ENCODE measurements at regions not wholly inside any gene's neighbourhood (a gene's known extent, or its start where the extent isn't known, plus 50 kb on each side); places are given as distances from the start of the nearest gene placed in this dataset.

GRCh38 chr13:60335531-60335930 is 61.5 kb upstream of the TDRD3 start:
- H3K36me3 Mint-ChIP-seq (ENCODE audit: low read depth): no peaks in the 10 kb centered on the region
- peaks cover 19% of the 10 kb centered on the region for H3K27me3 Mint-ChIP-seq (ENCODE audit: low read depth)
- no peak overlapping the region for H3K27ac Mint-ChIP-seq
- DNase-seq: no peak
- no peak for ATAC-seq
- CTCF ChIA-PET: interaction anchor here (0.7 to 1.6 kb wide), 6 partner anchors 9 to 656 kb away, joined by 3 to 4 read pairs (median 4); no protein-coding TSS in a partner anchor
- no peaks in the 10 kb centered on the region for H3K9me3 Mint-ChIP-seq (ENCODE audit: insufficient read depth)
- POLR2A ChIA-PET: no interaction called here
- H3K4me1 Mint-ChIP-seq (ENCODE audit: low read depth): no peaks in the 10 kb centered on the region
- no peak overlapping the region for H3K4me3 Mint-ChIP-seq

DNA sequence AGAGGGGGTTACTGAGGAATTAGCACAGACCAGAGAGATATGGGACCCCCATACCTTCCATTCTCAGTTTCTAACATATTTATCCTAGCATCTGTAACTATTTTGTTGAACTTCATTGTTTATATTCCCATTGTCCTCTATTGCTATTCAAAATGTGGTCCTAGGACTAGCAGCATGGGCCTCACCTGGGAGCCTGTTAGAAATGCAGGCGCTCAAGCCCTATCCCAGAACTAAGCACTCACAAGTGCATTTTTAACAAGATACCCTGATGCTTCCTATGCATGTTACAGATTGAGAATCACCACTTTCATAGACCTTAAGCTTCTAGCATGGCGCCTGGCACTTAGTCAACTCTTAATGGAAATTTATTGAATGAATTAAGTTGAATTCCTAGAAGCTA is 58.3 kb upstream of the TDRD3 start:
- no peaks in the 10 kb centered on the region for H3K36me3 Mint-ChIP-seq (ENCODE audit: low read depth)
- DNase-seq: no peak
- H3K9me3 Mint-ChIP-seq (ENCODE audit: insufficient read depth): no peaks in the 10 kb centered on the region
- no peak overlapping the region for H3K4me3 Mint-ChIP-seq
- H3K27me3 Mint-ChIP-seq (ENCODE audit: low read depth): peaks cover 15% of the 10 kb centered on the region
- ChIA-PET POLR2A (interaction anchor here (0.6 kb wide), 1 partner anchor 373 kb away, joined by 3 read pairs; no protein-coding TSS in a partner anchor), CTCF (interaction anchor here (1.0 kb wide), 2 partner anchors 9 to 31 kb away, joined by 3 read pairs; no protein-coding TSS in a partner anchor)
- no peaks in the 10 kb centered on the region for H3K4me1 Mint-ChIP-seq (ENCODE audit: low read depth)
- H3K27ac Mint-ChIP-seq: no peak overlapping the region
- ATAC-seq: no peak

DNA sequence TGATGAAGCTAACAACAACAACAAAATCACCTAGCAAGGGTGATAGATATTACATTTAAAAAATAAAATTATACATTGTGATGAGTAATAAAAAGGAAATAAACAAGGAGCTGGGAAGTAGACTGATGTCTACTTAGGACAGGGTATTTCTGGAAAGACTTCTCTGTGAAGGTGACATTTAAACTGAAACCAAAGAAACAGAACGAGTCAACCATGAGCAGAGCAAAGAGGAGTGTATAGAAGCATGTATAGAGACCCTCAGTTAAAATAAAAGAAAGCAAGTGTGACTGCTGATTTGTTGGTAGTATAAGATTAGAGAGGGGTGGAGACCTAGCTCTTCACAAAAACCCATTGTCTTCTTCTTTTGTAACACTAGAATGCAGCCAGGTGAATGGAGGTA is 53.0 kb upstream of the TDRD3 start:
- no peaks in the 10 kb centered on the region for H3K9me3 Mint-ChIP-seq (ENCODE audit: insufficient read depth)
- ATAC-seq: no peak
- no peaks in the 10 kb centered on the region for H3K4me1 Mint-ChIP-seq (ENCODE audit: low read depth)
- CTCF ChIA-PET: no interaction called here
- H3K27me3 Mint-ChIP-seq (ENCODE audit: low read depth): peaks cover 16% of the 10 kb centered on the region
- POLR2A ChIA-PET: no interaction called here
- no peaks in the 10 kb centered on the region for H3K36me3 Mint-ChIP-seq (ENCODE audit: low read depth)
- H3K4me3 Mint-ChIP-seq: no peak overlapping the region
- H3K27ac Mint-ChIP-seq: no peak overlapping the region
- no peak for DNase-seq

DNA sequence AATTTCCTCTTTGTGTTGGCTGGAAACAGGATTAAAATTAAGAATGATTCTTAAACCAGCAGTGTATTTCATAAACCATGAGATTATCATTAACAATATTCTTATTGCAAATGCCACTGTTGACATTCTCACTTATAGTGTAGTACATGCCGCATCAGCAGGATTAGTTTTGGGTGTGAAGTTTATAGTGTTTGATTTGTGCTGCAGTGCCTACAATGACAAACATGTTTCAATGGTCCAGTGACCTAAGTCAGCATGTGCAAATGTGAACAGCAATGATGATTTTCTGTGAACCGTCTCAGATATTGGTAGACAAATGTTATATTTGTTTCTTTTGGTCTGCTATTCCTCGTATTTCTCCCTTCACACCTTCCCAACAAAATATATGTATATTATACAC is 49.8 kb upstream of the TDRD3 start:
- POLR2A ChIA-PET: interaction anchor here (0.6 kb wide), 1 partner anchor 86 kb away, joined by 3 read pairs; no protein-coding TSS in a partner anchor
- CTCF ChIA-PET: no interaction called here
- H3K27me3 Mint-ChIP-seq (ENCODE audit: low read depth): peaks cover 6% of the 10 kb centered on the region
- DNase-seq (no peak), ATAC-seq (no peak)
- H3K36me3 Mint-ChIP-seq (ENCODE audit: low read depth): no peaks in the 10 kb centered on the region
- H3K4me1 Mint-ChIP-seq (ENCODE audit: low read depth): no peaks in the 10 kb centered on the region
- H3K27ac Mint-ChIP-seq: no peak overlapping the region
- no peak overlapping the region for H3K4me3 Mint-ChIP-seq
- no peaks in the 10 kb centered on the region for H3K9me3 Mint-ChIP-seq (ENCODE audit: insufficient read depth)
